ENCODE measurements at regions not wholly inside any gene's neighbourhood (a gene's known extent, or its start where the extent isn't known, plus 50 kb on each side); places are given as distances from the start of the nearest gene placed in this dataset.

- TF ChIP-seq PTTG1 (tag; IDR thresholded peaks at IDR 0.05; ENCODE audit: low read depth) (peak; percentile 89), ZNF175 (CRISPR knock-in tag; IDR thresholded peaks at IDR 0.05; ENCODE audit: low read depth) (peak; percentile 82), FOXA3 (CRISPR knock-in tag; conservative IDR thresholded peaks at IDR 0.05 in 1 of 2, IDR thresholded peaks at IDR 0.05 in 1 of 2) (no peak), NCOA2 (IDR thresholded peaks at IDR 0.05; ENCODE audit: partially characterized antibody in 2 of 2) (no peak), ZNF668 (CRISPR knock-in tag; IDR thresholded peaks at IDR 0.05) (peak; percentile 93), YBX1 (IDR thresholded peaks at IDR 0.05) (no peak), GTF2E2 (tag; IDR thresholded peaks at IDR 0.05) (no peak), IRF9 (tag; IDR thresholded peaks at IDR 0.05) (peak; percentile 54; the same call in 1 of the 2 replicates), KLF13 (tag; IDR thresholded peaks at IDR 0.05; ENCODE audit: borderline replicate concordance, low read depth) (peak; percentile 57; the same call in 1 of the 2 replicates), MCM2 (IDR thresholded peaks at IDR 0.05; ENCODE audit: low read depth) (no peak), MTF1 (CRISPR knock-in tag; IDR thresholded peaks at IDR 0.05; ENCODE audit: borderline replicate concordance) (0 out of 2 replicates have a peak, but pooled peaks have one; percentile 29), SMAD4 (CRISPR knock-in tag; conservative IDR thresholded peaks at IDR 0.05) (peak; percentile 79), ZNF146 (CRISPR knock-in tag; IDR thresholded peaks at IDR 0.05; ENCODE audit: unreplicated experiment) (no peak), GABPB2 (CRISPR knock-in tag; conservative IDR thresholded peaks at IDR 0.05) (no peak), NFE2L1 (tag; IDR thresholded peaks at IDR 0.05; ENCODE audit: borderline replicate concordance, low read depth) (peak; percentile 38), FOXA1 (IDR thresholded peaks at IDR 0.05; ENCODE audit: borderline replicate concordance) (no peak), ZNF311 (CRISPR knock-in tag; IDR thresholded peaks at IDR 0.05) (0 out of 2 replicates have a peak, but pooled peaks have one; percentile 35), MTA2 (IDR thresholded peaks at IDR 0.05; ENCODE audit: low read depth) (no peak), HDAC8 (tag; IDR thresholded peaks at IDR 0.05) (peak; percentile 86), ZNF589 (CRISPR knock-in tag; IDR thresholded peaks at IDR 0.05; ENCODE audit: low read depth) (0 out of 2 replicates have a peak, but pooled peaks have one; percentile 13), NFXL1 (CRISPR knock-in tag; IDR thresholded peaks at IDR 0.05) (peak; percentile 70; the same call in 1 of the 2 replicates), MIER1 (IDR thresholded peaks at IDR 0.05; ENCODE audit: low read depth) (no peak), KLF6 (CRISPR knock-in tag; IDR thresholded peaks at IDR 0.05; ENCODE audit: borderline replicate concordance) (peak; percentile 19; the same call in 1 of the 2 replicates)
- TF ChIP-seq, protein P1, sequence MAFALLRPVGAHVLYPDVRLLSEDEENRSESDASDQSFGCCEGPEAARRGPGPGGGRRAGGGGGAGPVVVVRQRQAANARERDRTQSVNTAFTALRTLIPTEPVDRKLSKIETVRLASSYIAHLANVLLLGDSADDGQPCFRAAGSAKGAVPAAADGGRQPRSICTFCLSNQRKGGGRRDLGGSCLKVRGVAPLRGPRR (CRISPR knock-in tag; IDR thresholded peaks at IDR 0.05) = 0 out of 2 replicates have a peak, but pooled peaks have one; percentile 60
- TF ChIP-seq, protein P2, sequence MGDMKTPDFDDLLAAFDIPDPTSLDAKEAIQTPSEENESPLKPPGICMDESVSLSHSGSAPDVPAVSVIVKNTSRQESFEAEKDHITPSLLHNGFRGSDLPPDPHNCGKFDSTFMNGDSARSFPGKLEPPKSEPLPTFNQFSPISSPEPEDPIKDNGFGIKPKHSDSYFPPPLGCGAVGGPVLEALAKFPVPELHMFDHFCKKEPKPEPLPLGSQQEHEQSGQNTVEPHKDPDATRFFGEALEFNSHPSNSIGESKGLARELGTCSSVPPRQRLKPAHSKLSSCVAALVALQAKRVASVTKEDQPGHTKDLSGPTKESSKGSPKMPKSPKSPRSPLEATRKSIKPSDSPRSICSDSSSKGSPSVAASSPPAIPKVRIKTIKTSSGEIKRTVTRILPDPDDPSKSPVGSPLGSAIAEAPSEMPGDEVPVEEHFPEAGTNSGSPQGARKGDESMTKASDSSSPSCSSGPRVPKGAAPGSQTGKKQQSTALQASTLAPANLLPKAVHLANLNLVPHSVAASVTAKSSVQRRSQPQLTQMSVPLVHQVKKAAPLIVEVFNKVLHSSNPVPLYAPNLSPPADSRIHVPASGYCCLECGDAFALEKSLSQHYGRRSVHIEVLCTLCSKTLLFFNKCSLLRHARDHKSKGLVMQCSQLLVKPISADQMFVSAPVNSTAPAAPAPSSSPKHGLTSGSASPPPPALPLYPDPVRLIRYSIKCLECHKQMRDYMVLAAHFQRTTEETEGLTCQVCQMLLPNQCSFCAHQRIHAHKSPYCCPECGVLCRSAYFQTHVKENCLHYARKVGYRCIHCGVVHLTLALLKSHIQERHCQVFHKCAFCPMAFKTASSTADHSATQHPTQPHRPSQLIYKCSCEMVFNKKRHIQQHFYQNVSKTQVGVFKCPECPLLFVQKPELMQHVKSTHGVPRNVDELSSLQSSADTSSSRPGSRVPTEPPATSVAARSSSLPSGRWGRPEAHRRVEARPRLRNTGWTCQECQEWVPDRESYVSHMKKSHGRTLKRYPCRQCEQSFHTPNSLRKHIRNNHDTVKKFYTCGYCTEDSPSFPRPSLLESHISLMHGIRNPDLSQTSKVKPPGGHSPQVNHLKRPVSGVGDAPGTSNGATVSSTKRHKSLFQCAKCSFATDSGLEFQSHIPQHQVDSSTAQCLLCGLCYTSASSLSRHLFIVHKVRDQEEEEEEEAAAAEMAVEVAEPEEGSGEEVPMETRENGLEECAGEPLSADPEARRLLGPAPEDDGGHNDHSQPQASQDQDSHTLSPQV (IDR thresholded peaks at IDR 0.05) = peak; percentile 97
Observed at GRCh38 chr13:95385373-95385772, 84.1 kb upstream of the ABCC4 start (continued).
